ENCODE measurements at regions not wholly inside any gene's neighbourhood (a gene's known extent, or its start where the extent isn't known, plus 50 kb on each side); places are given as distances from the start of the nearest gene placed in this dataset.

- Histone ChIP-seq H3K27ac (ENCODE audit: low read depth, low read length) (no peak overlapping the region), H3K14ac (ENCODE audit: insufficient read length) (no peak overlapping the region), H2BK120ac (replicated peaks; ENCODE audit: low read depth, low read length) (no peak overlapping the region), H3K4me3 (ENCODE audit: extremely low read depth in 1 of 4, insufficient read depth in 2 of 4, low read depth in 3 of 4, low read length in 4 of 4) (no peak overlapping the region), H3K4me2 (ENCODE audit: insufficient read depth in 1 of 2, low read depth in 2 of 2, low read length in 2 of 2) (no peak overlapping the region), H4K5ac (ENCODE audit: insufficient read length, low read depth, low read length) (no peak overlapping the region), H2BK20ac (ENCODE audit: low read length) (no peak overlapping the region), H4K20me1 (replicated peaks in 1 of 2; ENCODE audit: control insufficient read depth in 1 of 2, insufficient read depth in 2 of 2, low read length in 2 of 2) (no peaks in the 10 kb centered on the region), H3K36me3 (ENCODE audit: control insufficient read depth in 2 of 4, insufficient read depth in 4 of 4, low read length in 3 of 4) (no peaks in the 10 kb centered on the region), H2AFZ (ENCODE audit: low read length) (no peak overlapping the region), H3K4me1 (replicated peaks in 1 of 4; ENCODE audit: control insufficient read depth in 3 of 4, insufficient read depth in 4 of 4, low read length in 3 of 4) (no peaks in the 10 kb centered on the region), H3K4ac (replicated peaks; ENCODE audit: insufficient read length, low read depth, low read length) (no peak overlapping the region), H4K8ac (ENCODE audit: extremely low read depth, insufficient read depth, low read length) (no peak overlapping the region), H2BK15ac (ENCODE audit: low read length) (no peak overlapping the region), H4K91ac (replicated peaks; ENCODE audit: insufficient read length, low read length) (no peak overlapping the region), H3K27me3 (replicated peaks in 1 of 4; ENCODE audit: control insufficient read depth in 3 of 4, extremely low read depth in 1 of 4, insufficient read depth in 3 of 4, low read length in 3 of 4) (no peaks in the 10 kb centered on the region), H2BK12ac (ENCODE audit: low read depth, low read length) (no peak overlapping the region), H2AK5ac (ENCODE audit: low read depth, low read length) (no peak overlapping the region), H3K79me2 (ENCODE audit: control insufficient read depth in 1 of 2, insufficient read depth in 2 of 2, low read length in 2 of 2) (no peaks in the 10 kb centered on the region), H3K9me3 (ENCODE audit: insufficient read depth in 2 of 2, low read depth in 1 of 2, low read length in 1 of 2) (peaks cover 0 to 8% of the 10 kb centered on the region in 2 experiments; a peak in 1 of 4 replicates), H2BK5ac (ENCODE audit: low read depth, low read length) (no peak overlapping the region), H3K23me2 (ENCODE audit: low read depth, low read length) (no peaks in the 10 kb centered on the region), H3K23ac (ENCODE audit: insufficient read length) (no peak overlapping the region), H3K56ac (replicated peaks; ENCODE audit: insufficient read length, low read depth, low read length) (no peak overlapping the region), H3K79me1 (ENCODE audit: low read depth, low read length) (no peaks in the 10 kb centered on the region), H3K9ac (replicated peaks in 1 of 4; ENCODE audit: extremely low read depth in 1 of 4, low read depth in 3 of 4, low read length in 3 of 4) (no peak overlapping the region), H3K18ac (ENCODE audit: extremely low read depth, low read length) (no peak overlapping the region)
- TF ChIP-seq NANOG (IDR thresholded peaks at IDR 0.05; ENCODE audit: insufficient read depth, low read depth, low read length, poor library complexity, severe bottlenecking) (no peak), TAF7 (optimal IDR thresholded peaks at IDR 0.05; ENCODE audit: borderline replicate concordance, low read depth, low read length) (no peak), POU5F1 (IDR thresholded peaks at IDR 0.05; ENCODE audit: low read depth, low read length) (no peak), USF2 (IDR thresholded peaks at IDR 0.05; ENCODE audit: low read length) (no peak), TEAD4 (IDR thresholded peaks at IDR 0.05; ENCODE audit: low read depth, low read length) (no peak), KDM4A (IDR thresholded peaks at IDR 0.05; ENCODE audit: low read depth, low read length, severe bottlenecking) (no peak)
- CTCF ChIA-PET (ENCODE audit: partially characterized antibody), result no interaction called here
- POLR2A ChIA-PET (ENCODE audit: partially characterized antibody), result no interaction called here
- DNase-seq (ENCODE audit: low read depth in 1 of 2, low spot score in 2 of 2) (no peak), FAIRE-seq (no peak)
- 94% methylated on average over 1 of the region's 1 CpG; no CpG with 5 or more reads in 1 of the 2 experiments for whole genome bisulfite sequencing, 2 experiments (ENCODE audit: extremely low coverage in 1 of 2, insufficient coverage in 1 of 2, insufficient read length in 1 of 2, insufficient replicate concordance in 2 of 2, low coverage in 1 of 2, low lambda C conversion rate in 2 of 2, missing lambda C conversion rate in 1 of 2)
Observed at GRCh38 chr4:187424636-187425035, 570.9 kb upstream of the ZFP42 start.

Measured in H1 (cell line).